GM18868 (cell line): ENCODE measurements at regions not wholly inside any gene's neighbourhood (a gene's known extent, or its start where the extent isn't known, plus 50 kb on each side); places are given as distances from the start of the nearest gene placed in this dataset.
"Not testable (repeated sequence)": the region's sequence is repeated elsewhere in the genome, so short reads cannot be mapped to it uniquely, and the experiment has no call there.

Experiments used
- ATAC-seq: cut with Tn5 transposase; IDR thresholded peaks from one replicate; pipeline ENCODE4 v1.9.1; 2021; ENCODE audit warnings: mild to moderate bottlenecking, moderate library complexity; ENCODE audit not compliant: unreplicated experiment

DNA sequence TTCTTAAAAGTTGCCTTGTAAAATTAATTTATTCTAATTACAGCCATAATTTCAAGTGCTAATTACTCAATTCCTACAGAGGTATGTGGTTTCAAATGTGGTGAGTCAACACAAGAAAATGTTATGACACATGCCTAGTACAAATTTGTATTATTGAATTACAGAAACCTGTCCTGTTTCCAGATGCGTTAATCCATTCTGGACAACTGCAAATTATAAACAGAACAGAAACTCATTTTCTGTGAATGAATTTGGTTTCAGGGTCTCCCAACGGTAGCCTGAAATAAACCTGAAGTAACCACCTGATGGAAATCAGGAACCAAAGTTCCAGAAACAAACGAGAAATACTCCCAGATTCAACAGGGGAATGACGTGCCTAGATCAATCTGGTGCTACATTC, 328.6 kb upstream of the F9 start:
- ATAC-seq = no peak

DNA sequence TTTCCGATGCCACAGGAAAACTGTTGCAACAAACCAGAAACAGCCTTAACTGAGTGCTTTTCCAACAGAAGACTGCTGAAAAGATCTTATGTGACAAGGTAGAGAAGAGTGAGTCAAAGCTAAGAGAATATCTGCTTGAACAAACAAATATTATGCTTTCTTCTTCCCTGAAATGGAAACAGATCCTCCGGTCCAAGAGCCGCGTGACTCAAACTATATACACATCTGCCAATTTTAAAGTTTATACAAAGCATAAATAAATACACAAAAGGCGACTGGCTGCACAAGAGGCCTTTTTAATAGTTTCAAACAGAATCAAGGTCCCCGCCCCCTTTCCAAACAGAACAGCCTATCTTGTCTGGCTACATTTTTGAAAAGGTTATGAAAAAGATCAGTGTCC, 329.7 kb upstream of the F9 start:
- no peak for ATAC-seq

DNA sequence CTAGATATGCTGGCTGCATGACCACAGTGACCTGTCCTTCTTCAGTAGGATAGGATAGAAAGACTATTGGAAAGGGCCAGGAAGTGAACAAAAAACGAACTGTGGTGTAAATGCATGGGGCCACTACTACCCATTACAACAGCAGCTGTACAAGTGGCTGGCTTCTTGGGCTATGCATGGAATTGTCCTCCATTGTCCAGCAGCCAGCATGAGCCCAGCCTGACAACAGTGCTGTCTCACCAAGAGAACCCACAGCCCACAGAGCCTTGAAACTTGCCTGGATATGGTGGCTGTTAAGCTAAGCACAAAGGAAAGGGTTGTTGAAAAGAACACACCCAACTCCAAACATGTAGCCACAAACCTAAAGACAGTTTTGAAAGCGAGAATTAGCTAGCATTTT, 330.2 kb upstream of the F9 start:
- no peak for ATAC-seq

DNA sequence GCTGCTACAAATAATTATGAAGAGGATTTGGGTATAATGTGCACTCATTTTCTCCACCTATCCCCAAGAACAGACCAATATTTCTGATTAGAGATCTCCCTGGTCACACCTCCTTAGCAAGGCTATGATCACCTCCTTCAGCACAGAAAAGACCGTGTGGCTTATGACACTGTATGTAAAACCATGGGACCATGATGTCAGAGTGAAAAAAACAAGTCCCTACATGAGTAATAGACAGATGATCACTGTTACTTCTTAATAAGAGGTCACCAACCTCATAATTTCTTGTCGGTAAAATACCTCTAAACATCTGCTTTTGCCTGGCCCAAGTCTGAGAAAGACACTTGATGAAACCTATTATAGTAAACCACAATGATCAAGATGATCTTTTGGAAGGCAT, 330.6 kb upstream of the F9 start:
- ATAC-seq = no peak

DNA sequence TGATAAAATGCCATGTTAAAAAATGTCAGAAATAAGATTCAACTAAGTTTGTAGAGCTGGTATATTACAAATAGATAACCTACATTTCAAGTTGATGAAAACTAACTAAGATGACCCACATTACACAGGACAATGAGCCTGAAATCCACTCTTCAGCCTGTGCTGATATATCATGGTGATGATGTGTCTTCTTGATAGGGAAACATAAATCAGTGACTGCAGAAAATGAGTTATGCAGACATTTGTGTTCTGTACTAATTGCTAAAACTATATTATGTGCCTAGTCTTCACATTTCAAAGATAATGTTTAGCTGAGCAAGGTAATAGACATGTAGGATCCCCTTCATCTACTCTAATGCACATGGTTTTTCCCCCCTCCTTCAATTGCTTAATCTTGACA, 331.6 kb upstream of the F9 start:
- no peak for ATAC-seq

DNA sequence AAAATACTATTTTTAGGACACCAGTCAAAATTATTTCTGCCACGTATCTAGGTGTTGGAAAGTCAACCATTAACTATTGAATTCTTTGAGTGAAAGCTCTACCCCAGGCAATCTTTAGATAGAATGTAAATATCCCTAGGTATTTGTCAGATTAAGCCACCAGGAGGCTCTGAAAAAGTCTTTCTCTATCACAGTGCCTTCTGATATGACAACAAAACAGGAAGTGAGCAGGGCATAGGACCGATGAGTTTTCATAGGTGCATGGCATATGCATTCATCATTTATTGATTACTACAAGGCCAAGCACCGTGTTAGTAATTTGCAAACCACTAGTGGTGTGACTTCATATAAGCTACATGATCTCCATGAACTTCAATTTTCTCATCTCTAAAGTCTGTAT, 333.6 kb upstream of the F9 start:
- no peak for ATAC-seq

DNA sequence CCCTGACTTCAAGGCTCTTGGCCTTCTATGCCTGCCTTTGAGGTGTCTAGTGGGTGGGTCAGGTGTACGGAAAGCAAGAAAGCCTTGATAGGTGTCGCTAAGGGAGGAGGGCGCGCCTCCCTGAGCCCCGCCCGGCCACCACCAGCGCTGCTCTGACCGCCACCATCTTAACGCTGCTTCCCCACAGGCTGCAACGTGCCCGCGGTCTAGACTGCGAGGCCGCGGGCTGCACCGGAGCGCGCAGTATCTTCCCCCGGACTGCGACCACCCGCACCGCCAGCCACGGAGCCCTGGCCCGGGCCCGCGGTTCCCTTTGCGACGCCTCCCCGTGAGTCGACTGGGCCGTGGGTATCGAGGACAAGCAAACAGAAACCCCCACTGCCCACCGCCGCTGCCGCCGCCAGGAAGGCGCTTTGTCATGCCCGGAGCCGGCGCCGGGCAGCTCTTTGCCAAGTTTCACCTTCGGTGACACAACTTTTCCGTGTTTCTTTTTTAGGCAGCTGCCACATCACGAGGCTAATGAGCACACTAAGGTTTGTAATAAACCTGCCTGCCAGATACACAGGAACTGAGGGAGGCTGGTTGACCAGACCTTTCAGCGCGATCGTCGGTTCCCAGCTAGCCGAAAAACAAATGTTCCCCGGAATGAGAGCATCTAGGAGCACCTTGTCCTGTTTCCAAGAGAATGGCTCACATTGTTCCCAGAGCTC, 335.8 kb upstream of the F9 start:
- peak; percentile 78 for ATAC-seq

DNA sequence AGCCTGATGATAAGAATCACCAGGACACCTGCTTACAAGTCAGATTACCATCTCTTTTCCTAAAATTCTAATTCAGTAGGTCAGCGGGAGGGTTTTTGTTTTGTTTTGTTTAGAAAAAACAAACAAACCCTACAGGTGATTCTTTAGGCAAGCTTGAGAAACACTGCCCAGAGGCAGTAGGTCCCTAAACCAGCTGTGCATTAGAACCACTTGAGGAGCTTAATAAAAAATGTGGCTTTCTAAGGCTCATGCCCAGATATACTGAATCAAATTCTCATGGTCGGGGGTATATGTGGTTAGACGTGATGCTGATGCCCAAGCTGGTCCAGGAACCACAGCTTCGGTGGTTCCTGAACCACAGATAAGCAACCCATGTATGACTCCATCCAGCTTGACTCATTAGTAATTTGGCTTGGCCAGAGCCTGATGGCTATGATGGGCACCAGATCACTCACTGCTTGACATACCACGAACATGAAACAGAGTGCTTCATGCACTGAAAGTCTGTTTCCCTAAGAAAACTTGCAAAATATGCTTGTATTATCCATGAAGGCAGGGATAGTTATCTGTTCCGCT, 338.1 kb upstream of the F9 start:
- no peak for ATAC-seq

DNA sequence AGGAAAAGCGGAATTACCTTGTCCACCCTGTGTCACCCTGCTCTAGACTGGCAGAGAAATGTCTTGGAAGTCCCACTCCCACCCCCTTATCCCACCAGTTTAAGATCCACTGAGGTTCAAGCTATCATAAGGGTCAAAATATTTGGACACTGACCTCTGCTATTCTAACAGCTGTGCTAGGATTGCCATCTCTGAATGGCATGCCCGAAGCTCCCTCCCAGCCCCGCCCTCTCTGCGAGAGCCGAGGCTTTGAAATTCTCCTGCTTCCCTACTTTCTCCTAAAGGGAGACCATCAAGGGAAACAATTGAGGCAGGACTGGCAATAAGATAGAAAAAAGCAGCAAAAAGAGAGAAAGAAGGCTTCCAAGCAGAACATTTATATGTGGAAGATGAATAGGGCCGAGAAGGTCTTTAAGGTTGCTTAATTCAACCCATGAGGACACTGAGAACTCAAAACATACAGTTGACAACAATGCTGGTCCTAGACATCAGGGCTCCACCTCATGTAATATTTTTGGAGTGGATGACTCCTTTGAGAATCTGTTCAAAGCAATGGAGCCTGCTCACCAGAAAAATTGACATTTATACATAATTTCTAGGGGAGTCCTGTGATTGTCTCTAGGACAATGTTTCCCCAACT, 338.7 kb upstream of the F9 start:
- no peak for ATAC-seq

DNA sequence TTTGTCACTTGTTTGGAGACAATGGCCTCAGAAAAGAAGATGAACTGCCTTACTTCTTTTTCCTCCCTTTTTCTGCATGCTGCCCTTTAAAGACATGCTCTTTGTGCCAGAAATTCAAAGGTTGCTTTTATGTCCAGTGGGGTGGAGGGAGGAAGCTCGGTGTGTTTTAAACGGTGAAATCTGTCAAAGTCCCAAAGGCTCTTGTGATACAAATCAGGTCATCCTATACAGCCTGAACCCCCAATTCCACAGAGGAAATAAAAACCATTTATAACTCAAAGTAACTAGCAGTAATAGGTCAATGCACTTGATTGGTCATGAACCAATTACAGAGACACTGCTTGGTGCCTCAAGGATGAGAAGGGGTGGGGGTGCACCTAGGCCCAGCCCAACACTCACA, 339.3 kb upstream of the F9 start:
- no peak for ATAC-seq

DNA sequence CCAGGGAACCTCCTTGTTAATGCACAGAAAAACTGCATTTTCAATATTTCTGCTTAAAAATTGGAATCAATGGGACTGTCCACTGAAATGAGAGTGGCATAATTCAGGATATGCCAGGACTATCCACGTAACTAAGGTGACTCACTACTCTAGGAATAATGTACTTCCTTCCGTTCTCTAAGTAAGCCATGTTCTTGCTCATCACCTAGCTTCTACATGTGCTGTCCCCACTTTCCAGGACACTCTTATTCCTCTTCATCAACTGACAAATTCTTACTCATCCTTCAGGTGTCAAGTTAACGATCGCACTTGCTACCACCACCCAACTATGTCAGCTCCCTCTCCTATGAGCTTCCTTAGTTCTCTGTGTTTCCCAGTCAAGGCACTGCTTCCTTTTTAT, 342.8 kb upstream of the F9 start:
- no peak for ATAC-seq

DNA sequence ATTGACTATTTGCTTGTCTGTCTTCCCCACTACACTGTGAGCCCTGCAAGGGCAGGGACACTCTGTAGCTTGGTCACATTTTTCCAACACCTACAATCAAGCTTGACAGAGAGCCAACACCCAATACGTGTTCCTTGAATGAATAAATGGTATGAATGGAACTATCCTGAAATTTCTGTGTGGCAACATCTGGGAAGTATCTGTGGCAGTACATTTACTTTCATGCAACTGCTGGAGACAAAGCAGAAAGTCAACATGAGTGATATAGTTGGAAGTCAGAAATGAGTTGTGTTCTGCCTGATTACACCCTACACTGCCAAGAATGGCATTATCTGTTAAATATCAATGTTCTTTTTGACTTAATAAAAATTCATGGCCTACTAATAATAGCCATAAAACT, 343.5 kb upstream of the F9 start:
- ATAC-seq = no peak

DNA sequence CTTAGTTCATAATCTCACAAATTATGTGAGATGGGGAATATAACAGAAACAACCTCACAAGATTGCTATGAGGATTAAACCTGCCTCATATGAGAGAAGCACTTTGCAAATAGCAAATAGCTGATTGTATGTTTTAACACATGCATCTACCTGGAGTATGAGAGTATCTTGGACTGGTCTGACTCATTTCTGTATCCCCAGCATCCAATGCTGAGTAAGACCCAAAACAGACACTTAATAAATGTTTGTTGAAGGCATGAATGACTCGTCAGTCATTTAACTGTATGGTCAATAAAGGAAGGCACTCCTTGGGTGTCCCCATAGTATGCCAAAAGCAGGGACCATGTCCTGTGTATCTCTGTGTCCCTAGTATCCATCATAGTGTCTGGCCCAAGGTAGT, 350.9 kb upstream of the F9 start:
- no peak for ATAC-seq

DNA sequence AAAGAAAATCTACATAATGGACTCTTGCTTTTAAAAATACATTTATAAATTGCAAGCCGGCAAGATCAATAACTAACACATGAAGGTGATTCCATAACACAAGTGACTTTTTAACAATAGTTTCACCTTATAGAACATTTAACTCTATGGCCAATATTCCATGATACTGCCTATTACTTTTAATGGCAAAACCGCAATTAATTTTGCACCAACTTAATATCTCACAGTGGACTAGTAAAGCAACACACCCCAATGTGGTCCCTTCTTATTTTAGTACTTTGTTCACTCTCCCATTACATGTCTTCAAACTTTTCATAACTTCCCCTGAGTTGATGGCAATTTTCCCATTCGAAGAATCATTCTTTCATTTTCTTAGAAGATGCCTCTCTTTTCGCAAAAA, 351.6 kb upstream of the F9 start:
- ATAC-seq = no peak

DNA sequence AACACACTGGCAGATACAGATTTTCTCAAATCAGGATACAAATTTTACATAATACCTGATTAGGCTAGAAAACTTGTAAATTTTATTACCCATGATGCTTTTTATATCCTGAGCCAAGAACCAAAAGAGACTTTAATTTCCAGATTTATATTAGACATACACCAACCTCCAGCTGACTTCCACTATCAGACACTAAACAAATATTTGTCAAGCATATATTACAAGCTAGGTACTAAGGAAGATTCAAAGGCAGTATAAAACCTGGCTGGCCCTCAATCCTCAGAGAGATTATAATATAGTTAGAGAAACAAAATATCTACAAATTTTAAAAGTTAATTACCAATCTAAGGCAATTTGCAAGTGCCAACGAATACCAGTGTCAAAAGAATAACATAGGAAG, 357.8 kb upstream of the F9 start:
- ATAC-seq = no peak

DNA sequence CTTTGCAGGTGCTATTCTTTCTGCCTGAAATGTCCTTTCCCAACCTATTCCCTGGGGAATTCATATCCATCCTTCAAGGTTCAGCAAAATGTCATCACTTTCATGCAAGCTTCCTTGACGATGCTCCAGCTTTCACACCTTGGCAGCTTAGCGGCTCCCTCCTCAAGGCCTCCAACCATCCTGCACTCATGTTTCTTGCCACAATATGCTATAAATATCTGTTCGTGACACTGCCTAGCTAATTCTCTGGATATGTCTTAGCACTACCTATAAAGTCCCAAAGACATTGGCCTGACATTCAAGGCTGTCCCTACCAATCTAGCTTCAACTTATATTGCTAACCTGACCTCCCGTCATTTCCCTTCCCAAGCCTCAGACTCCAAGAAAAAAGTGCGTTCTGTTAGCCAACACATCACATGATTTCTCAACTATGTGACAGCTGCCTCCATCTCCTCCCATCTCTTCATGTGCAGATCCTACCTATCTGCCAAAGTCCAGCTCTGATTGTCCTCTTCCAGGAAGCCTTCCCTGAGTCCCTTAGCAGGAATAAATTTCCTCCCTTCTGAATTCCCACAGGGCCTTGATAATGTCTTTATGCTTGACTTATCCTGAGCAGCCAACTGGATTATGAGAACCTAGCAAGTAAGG, 359.9 kb upstream of the F9 start:
- no peak for ATAC-seq

DNA sequence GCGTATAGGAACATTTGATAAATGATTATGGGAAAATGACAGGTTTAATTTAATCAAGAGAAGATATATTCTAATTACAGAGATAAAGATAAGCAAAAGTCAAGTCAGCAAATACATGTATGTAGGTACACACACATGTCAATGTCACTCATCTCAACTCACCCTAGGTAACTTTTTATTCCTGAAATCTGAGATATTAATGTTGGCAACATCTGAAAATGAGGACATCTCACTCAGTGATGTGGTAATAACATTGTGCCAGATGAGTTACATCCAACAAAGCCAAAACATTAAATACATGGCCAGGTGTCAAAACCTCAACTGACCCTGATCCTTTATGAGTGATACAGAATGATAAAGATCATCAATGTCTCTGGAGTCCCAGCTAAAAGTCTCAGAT, 363.3 kb upstream of the F9 start:
- ATAC-seq = no peak

DNA sequence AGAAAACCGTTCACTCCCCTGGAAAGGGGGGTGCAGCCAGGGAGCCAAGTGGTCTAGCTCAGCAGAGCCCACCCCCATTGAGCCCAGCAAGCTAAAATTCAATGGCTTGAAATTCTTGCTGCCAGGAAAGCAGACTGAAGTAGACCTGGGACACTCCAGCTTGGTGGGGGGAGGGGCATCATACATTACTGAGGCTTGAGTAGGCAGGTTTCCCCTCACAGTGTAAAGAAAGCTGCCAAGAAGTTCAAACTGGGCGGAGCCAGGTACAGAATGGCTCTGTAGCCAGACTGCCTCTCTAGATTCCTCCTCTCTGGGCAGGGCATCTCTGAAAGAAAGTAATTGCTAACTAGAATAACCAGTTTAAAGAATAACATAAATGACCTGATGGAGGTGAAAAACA, 372.3 kb upstream of the F9 start:
- ATAC-seq = no peak

DNA sequence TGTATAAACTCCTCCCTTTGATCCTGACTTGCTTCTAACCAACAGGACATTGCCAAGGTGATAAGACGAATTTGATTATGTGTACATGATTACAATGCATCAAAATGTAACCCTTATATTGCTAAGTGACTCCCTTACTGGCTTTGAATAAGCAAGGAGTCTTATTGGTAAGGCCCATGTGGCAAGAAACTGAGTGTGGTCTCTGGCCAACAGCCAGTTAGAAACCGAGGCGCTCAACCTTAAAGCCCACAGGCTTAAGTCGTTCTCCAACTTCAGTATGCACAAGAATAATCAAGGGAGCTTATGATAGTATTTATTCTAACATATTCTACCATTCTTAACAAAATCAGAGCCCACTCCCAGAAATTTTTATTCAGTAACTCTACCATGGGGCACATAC, 374.2 kb upstream of the F9 start:
- no peak for ATAC-seq

DNA sequence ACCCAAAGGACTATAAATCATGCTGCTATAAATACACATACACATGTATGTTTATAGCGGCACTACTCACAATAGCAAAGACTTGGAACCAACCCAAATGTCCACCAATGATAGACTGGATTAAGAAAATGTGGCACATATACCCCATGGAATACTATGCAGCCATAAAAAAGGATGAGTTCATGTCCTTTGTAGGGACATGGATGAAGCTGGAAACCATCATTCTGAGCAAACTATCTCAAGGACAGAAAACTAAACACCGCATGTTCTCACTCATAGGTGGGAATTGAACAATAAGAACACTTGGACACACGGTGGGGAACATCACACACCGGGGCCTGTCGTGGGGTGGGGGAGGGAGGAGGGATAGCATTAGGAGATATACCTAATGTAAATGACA, 383.9 kb upstream of the F9 start:
- not testable (repeated sequence) for ATAC-seq

DNA sequence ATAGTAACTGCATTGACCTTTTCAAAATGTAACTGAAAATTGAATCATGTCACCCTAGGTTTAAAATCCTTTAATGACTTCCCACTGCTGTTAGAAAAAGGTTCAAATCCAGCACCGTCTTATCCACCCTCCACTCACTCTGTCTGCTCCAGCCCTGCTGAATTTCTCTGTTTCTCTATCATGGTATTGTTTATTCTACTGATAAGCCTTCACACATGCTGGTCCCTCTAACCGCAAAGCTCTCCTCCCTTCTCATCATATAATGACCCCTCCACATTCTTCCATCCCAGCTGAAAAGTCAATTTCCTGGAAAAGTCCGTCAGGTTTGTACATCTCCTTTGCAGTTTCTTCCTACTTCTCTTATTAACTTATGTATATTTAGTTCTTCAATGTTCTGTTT, 389.2 kb upstream of the F9 start:
- ATAC-seq = no peak

DNA sequence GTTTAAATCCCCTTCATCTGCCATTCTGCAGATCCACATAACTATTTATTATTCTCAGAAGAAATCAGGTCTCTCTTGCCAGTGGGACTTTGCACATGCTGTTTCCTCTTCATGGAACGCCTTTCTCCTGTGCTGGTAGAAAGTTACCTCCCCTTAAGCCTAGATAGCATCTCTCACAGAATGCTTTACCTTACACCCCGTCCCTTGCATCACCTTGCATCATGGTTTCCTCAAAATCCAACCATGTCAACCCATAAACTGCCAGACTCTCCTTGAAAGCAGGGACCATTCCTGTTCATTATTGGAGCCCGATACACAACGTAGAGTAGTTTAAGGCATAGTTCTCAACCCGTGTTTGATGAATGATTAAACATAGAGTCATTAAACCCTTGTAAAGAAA, 396.2 kb upstream of the F9 start:
- ATAC-seq = no peak
